ENCODE measurements at regions not wholly inside any gene's neighbourhood (a gene's known extent, or its start where the extent isn't known, plus 50 kb on each side); places are given as distances from the start of the nearest gene placed in this dataset.
A peak's percentile ranks its signal among the peaks of the same experiment; 100 is the strongest.

DNA sequence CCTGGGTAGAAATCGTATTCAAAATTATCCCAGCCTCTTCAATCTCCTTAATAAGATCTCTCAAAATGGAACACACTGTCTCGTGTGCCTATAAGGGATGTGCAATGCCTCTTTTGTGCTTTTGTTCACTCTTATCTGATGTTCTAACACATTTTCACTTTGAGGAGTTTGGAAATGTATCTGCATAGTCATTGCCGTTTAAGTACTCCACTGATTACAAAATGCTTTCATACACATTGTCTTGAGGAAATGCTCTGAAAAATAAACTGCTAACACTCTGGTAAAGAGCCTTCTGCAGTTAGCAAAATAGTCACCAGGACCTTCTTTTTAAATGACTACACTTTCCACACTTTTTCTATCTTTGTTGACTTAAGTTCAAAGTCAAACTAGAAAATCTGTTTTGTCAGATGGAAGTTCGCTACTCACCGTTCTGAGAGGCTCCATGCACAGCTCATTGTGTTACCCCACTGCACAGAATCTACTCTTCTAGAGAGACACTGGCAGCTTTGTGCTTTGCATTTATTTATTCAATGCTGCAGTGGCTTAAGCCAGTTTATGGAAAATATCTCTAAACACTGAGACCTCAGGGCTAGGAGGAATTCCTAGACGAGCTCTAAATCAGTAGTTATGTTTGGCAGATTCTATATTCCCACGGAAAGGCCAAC lies 159.0 kb downstream of the CHIC2 start:
- H3K36me3 ChIP-seq (ENCODE audit: insufficient read depth) = no peaks in the 10 kb centered on the region

GRCh38 chr4:53902786-53903185 lies 161.6 kb downstream of the CHIC2 start:
- TF ChIP-seq NANOG (IDR thresholded peaks at IDR 0.05; ENCODE audit: borderline replicate concordance) (no peak), STAT1 (IDR thresholded peaks at IDR 0.05; ENCODE audit: unreplicated experiment) (no peak), REST (IDR thresholded peaks at IDR 0.05; ENCODE audit: unreplicated experiment) (no peak), JUNB (IDR thresholded peaks at IDR 0.05; ENCODE audit: unreplicated experiment) (no peak), CREB1 (CRISPR knock-in tag; IDR thresholded peaks at IDR 0.05; ENCODE audit: low read depth) (no peak)
- TF ChIP-seq, protein P1, sequence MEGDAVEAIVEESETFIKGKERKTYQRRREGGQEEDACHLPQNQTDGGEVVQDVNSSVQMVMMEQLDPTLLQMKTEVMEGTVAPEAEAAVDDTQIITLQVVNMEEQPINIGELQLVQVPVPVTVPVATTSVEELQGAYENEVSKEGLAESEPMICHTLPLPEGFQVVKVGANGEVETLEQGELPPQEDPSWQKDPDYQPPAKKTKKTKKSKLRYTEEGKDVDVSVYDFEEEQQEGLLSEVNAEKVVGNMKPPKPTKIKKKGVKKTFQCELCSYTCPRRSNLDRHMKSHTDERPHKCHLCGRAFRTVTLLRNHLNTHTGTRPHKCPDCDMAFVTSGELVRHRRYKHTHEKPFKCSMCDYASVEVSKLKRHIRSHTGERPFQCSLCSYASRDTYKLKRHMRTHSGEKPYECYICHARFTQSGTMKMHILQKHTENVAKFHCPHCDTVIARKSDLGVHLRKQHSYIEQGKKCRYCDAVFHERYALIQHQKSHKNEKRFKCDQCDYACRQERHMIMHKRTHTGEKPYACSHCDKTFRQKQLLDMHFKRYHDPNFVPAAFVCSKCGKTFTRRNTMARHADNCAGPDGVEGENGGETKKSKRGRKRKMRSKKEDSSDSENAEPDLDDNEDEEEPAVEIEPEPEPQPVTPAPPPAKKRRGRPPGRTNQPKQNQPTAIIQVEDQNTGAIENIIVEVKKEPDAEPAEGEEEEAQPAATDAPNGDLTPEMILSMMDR (conservative IDR thresholded peaks at IDR 0.05; ENCODE audit: low read depth in 2 of 2) = no peak
- TF ChIP-seq, protein P2, sequence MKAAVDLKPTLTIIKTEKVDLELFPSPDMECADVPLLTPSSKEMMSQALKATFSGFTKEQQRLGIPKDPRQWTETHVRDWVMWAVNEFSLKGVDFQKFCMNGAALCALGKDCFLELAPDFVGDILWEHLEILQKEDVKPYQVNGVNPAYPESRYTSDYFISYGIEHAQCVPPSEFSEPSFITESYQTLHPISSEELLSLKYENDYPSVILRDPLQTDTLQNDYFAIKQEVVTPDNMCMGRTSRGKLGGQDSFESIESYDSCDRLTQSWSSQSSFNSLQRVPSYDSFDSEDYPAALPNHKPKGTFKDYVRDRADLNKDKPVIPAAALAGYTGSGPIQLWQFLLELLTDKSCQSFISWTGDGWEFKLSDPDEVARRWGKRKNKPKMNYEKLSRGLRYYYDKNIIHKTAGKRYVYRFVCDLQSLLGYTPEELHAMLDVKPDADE (IDR thresholded peaks at IDR 0.05) = no peak
- ATAC-seq = no peak
- Mint-ChIP-seq H3K36me3 (ENCODE audit: low read depth) (no peaks in the 10 kb centered on the region), H3K27ac (no peak overlapping the region), H3K4me1 (peaks cover 21% of the 10 kb centered on the region), H3K9me3 (no peaks in the 10 kb centered on the region), H3K4me3 (no peak overlapping the region), H3K27me3 (ENCODE audit: insufficient read depth, low read depth, poor library complexity) (peaks cover 8% of the 10 kb centered on the region)
- H3K27ac ChIP-seq (ENCODE audit: low read depth) = no peak overlapping the region
- no peak overlapping the region for H3K4me3 ChIP-seq
- DNase-seq (ENCODE audit: low spot score) = no peak
- H3K9me2 ChIP-seq (ENCODE audit: insufficient read depth) = no peaks in the 10 kb centered on the region
- no peak overlapping the region for H2AFZ ChIP-seq
- H4K20me1 ChIP-seq (replicated peaks; ENCODE audit: insufficient read depth) = no peaks in the 10 kb centered on the region
- no peaks in the 10 kb centered on the region for H3F3A ChIP-seq (replicated peaks; ENCODE audit: low read depth)
- peak overlapping the region; percentile 3; the same call in 1 of the 2 replicates for H3K4me2 ChIP-seq
- H3K79me2 ChIP-seq (replicated peaks; ENCODE audit: insufficient read depth) = no peaks in the 10 kb centered on the region
- H3K36me3 ChIP-seq (ENCODE audit: insufficient read depth) = no peaks in the 10 kb centered on the region
- peaks cover 20% of the 10 kb centered on the region for H3K4me1 ChIP-seq (ENCODE audit: insufficient read depth)
- peaks cover 11% of the 10 kb centered on the region; the same call in 1 of the 2 replicates for H3K27me3 ChIP-seq (ENCODE audit: insufficient read depth)

More for the DNA sequence above, 159.0 kb downstream of the CHIC2 start:
- no peaks in the 10 kb centered on the region for H3K9me2 ChIP-seq (ENCODE audit: insufficient read depth)
- no peak overlapping the region for H3K27ac ChIP-seq (ENCODE audit: low read depth)
- Mint-ChIP-seq H3K27ac (no peak overlapping the region), H3K36me3 (ENCODE audit: low read depth) (no peaks in the 10 kb centered on the region), H3K9me3 (no peaks in the 10 kb centered on the region), H3K4me1 (peaks cover 24% of the 10 kb centered on the region), H3K4me3 (no peak overlapping the region), H3K27me3 (ENCODE audit: insufficient read depth, low read depth, poor library complexity) (peaks cover 8% of the 10 kb centered on the region)
- H3K27me3 ChIP-seq (ENCODE audit: insufficient read depth) = peaks cover 15% of the 10 kb centered on the region; the same call in 1 of the 2 replicates
- DNase-seq (ENCODE audit: low spot score) = no peak
- peak overlapping the region; percentile 1; the same call in 1 of the 2 replicates for H2AFZ ChIP-seq
- ATAC-seq = no peak
- H3F3A ChIP-seq (replicated peaks; ENCODE audit: low read depth) = no peaks in the 10 kb centered on the region
- no peaks in the 10 kb centered on the region for H4K20me1 ChIP-seq (replicated peaks; ENCODE audit: insufficient read depth)
- no peaks in the 10 kb centered on the region for H3K79me2 ChIP-seq (replicated peaks; ENCODE audit: insufficient read depth)
- H3K4me2 ChIP-seq = no peak overlapping the region
- H3K4me1 ChIP-seq (ENCODE audit: insufficient read depth) = peaks cover 20% of the 10 kb centered on the region
- no peak overlapping the region for H3K4me3 ChIP-seq
- no peak for TF ChIP-seq JUNB (IDR thresholded peaks at IDR 0.05; ENCODE audit: unreplicated experiment)
- no peak for TF ChIP-seq REST (IDR thresholded peaks at IDR 0.05; ENCODE audit: unreplicated experiment)
- no peak for TF ChIP-seq CREB1 (CRISPR knock-in tag; IDR thresholded peaks at IDR 0.05; ENCODE audit: low read depth)

All from GM23338 (cell line).